ENCODE measurements at regions not wholly inside any gene's neighbourhood (a gene's known extent, or its start where the extent isn't known, plus 50 kb on each side); places are given as distances from the start of the nearest gene placed in this dataset.

DNA sequence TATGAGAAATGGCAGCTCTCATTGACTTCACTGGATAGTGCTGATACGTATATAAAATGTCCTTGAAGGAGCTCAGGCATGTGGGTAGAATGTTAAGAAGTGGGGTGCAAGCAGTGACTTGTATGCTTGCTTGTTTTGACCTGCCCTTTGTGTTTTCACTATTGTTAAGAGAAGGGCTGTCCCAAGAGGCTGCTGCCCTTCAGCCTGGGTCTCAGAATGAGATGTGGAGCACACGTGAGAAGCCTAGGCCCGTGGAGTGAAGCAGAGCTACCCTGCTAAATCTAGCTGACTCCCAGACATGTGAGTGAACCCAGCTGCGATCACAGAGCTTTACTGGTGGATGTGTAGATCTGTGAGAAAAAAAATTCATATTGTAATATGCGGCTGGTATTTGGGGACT is 305.3 kb upstream of the RGS17 start:
- TF ChIP-seq, protein P1, sequence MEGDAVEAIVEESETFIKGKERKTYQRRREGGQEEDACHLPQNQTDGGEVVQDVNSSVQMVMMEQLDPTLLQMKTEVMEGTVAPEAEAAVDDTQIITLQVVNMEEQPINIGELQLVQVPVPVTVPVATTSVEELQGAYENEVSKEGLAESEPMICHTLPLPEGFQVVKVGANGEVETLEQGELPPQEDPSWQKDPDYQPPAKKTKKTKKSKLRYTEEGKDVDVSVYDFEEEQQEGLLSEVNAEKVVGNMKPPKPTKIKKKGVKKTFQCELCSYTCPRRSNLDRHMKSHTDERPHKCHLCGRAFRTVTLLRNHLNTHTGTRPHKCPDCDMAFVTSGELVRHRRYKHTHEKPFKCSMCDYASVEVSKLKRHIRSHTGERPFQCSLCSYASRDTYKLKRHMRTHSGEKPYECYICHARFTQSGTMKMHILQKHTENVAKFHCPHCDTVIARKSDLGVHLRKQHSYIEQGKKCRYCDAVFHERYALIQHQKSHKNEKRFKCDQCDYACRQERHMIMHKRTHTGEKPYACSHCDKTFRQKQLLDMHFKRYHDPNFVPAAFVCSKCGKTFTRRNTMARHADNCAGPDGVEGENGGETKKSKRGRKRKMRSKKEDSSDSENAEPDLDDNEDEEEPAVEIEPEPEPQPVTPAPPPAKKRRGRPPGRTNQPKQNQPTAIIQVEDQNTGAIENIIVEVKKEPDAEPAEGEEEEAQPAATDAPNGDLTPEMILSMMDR (IDR thresholded peaks at IDR 0.05) = no peak
- no peak for TF ChIP-seq POLR2AphosphoS5 (IDR thresholded peaks at IDR 0.05)
- TF ChIP-seq POLR2A (IDR thresholded peaks at IDR 0.05) = no peak
- WGBS = 52% methylated on average over 5 of the region's 5 CpGs
- Histone ChIP-seq H3K36me3 (no peaks in the 10 kb centered on the region), H3K9me3 (no peaks in the 10 kb centered on the region), H3K4me1 (replicated peaks) (no peaks in the 10 kb centered on the region), H3K4me3 (no peak overlapping the region), H3K27ac (no peak overlapping the region), H3K27me3 (replicated peaks; ENCODE audit: insufficient read depth) (no peaks in the 10 kb centered on the region)
- DNase-seq (ENCODE audit: low spot score) = no peak
- intact Hi-C loops (cut with DNase I) = no loop called here

DNA sequence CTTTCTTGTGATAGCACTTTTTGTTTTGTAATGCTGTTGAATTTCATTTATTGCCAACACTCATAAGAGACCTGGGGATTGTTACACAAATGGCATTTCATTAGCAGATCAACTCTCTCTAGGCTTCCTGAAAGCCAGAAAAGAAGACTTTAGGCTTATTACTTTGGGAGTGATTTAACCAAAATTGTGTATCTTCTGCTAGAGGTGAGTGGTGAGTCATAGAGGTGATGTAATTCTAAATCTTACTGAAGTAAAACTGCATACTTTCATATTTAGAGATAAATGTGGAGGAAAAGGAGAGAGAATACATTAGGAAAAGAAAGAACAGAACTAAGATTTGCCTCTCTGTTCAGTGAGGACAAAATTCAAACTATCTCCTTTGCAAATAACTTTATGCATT is 304.7 kb upstream of the RGS17 start:
- H3K9me3 ChIP-seq = no peaks in the 10 kb centered on the region
- no peak overlapping the region for H3K27ac ChIP-seq
- H3K27me3 ChIP-seq (replicated peaks; ENCODE audit: insufficient read depth) = no peaks in the 10 kb centered on the region
- H3K4me1 ChIP-seq (replicated peaks) = no peaks in the 10 kb centered on the region
- TF ChIP-seq POLR2A (IDR thresholded peaks at IDR 0.05) (no peak), POLR2AphosphoS5 (IDR thresholded peaks at IDR 0.05) (no peak)
- TF ChIP-seq, protein P1 (IDR thresholded peaks at IDR 0.05) = no peak
- no peak overlapping the region for H3K4me3 ChIP-seq
- intact Hi-C loops (cut with DNase I) = no loop called here
- H3K36me3 ChIP-seq = no peaks in the 10 kb centered on the region
- no peak for DNase-seq (ENCODE audit: low spot score)

DNA sequence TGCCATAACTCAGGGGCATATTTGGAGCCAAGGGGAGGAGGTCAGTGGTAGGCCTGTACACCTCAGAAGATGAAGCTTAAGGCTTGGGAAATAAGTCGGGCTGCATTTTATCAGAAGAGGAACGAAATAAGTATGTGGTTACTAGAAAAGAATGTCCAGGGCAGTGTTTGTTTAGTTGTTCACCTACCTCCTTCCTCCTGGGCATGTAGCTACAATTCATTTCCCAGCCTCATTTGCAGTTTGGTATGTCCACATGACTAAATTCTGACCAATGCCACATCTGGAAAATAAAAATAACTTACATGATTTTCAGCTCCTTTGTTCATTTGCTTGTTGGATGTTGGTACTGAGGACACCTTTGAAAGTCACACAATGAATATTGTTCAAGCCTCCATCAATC is 294.5 kb upstream of the RGS17 start:
- H3K36me3 ChIP-seq = no peaks in the 10 kb centered on the region
- no peak overlapping the region for H3K4me3 ChIP-seq
- no peaks in the 10 kb centered on the region for H3K9me3 ChIP-seq
- no peaks in the 10 kb centered on the region for H3K27me3 ChIP-seq (replicated peaks; ENCODE audit: insufficient read depth)
- no peak overlapping the region for H3K27ac ChIP-seq
- no peaks in the 10 kb centered on the region for H3K4me1 ChIP-seq (replicated peaks)
- no peak for DNase-seq (ENCODE audit: low spot score)
- 55% methylated on average over 2 of the region's 2 CpGs for WGBS
- intact Hi-C loops (cut with DNase I) = no loop called here
- TF ChIP-seq POLR2AphosphoS5 (IDR thresholded peaks at IDR 0.05) (no peak), POLR2A (IDR thresholded peaks at IDR 0.05) (no peak)
- TF ChIP-seq, protein P1 (IDR thresholded peaks at IDR 0.05) = no peak

DNA sequence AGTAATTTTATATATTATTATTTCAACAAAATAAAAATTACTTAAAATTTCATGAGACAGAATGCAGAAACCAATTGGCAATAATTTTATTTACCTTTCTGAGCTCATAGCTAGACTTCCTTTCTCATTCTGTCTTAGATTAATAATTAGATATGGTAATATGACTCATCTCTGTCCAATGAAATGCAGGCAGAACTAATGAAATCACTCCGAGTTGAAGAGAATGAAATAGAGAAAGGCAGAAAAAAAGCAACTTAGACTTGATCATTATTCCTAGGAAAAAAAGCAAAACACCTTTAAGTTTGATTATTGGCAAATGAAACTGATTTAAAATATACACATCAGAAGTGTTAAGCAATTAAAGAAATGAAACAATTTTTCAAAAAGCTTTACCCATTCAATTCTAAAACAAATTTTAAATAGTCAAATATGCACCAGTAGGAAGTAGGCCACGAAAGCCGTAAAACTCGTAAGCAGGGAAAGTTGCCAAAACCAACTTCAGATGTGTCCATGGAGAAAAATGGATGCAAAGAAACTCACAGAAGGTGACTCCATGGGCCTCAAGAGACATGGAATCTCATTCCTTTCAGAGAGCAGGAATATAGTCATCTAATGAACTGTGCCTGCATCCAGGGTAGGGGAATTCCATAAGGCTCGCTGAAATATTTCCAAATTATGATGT is 293.8 kb upstream of the RGS17 start:
- TF ChIP-seq, protein P1 (IDR thresholded peaks at IDR 0.05) = no peak
- TF ChIP-seq POLR2AphosphoS5 (IDR thresholded peaks at IDR 0.05) (no peak), POLR2A (IDR thresholded peaks at IDR 0.05) (no peak)
- DNase-seq (ENCODE audit: low spot score) = no peak
- WGBS = 49% methylated on average over 5 of the region's 5 CpGs
- no peaks in the 10 kb centered on the region for H3K9me3 ChIP-seq
- H3K4me1 ChIP-seq (replicated peaks) = no peaks in the 10 kb centered on the region
- intact Hi-C loops (cut with DNase I) = no loop called here
- H3K27me3 ChIP-seq (replicated peaks; ENCODE audit: insufficient read depth) = no peaks in the 10 kb centered on the region
- H3K4me3 ChIP-seq = no peak overlapping the region
- no peak overlapping the region for H3K27ac ChIP-seq
- no peaks in the 10 kb centered on the region for H3K36me3 ChIP-seq

DNA sequence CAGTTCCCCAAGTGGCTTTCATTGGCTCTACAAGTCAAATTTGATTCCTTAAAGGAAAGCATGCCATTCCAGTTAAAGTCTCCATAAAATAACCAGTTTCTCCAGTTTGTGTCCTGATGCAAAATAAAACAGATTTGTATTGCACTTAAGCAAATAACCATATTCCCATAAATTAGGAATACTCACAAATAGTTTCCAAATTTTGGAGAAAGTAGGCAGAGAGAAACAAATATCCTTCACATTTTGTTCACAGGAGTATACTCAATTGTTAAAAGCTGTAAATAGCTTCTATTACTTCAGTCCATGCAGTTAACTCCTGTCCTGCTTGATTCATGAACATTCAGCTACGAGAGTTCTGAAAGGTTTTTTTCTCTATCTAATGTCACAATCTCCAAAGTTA is 281.4 kb upstream of the RGS17 start:
- intact Hi-C loops (cut with DNase I) = no loop called here
- Histone ChIP-seq H3K9me3 (no peaks in the 10 kb centered on the region), H3K4me3 (no peak overlapping the region), H3K36me3 (no peaks in the 10 kb centered on the region), H3K27ac (no peak overlapping the region), H3K4me1 (replicated peaks) (no peaks in the 10 kb centered on the region), H3K27me3 (replicated peaks; ENCODE audit: insufficient read depth) (no peaks in the 10 kb centered on the region)
- TF ChIP-seq POLR2A (IDR thresholded peaks at IDR 0.05) (no peak), POLR2AphosphoS5 (IDR thresholded peaks at IDR 0.05) (no peak)
- TF ChIP-seq, protein P1 (IDR thresholded peaks at IDR 0.05) = no peak
- 56% methylated on average over 1 of the region's 1 CpG for WGBS
- DNase-seq (ENCODE audit: low spot score) = no peak

All from prostate gland (tissue), 2 donors.